GM21619 (cell line): ENCODE measurements at regions not wholly inside any gene's neighbourhood (a gene's known extent, or its start where the extent isn't known, plus 50 kb on each side); places are given as distances from the start of the nearest gene placed in this dataset.

Experiments used
- ATAC-seq: cut with Tn5 transposase; IDR thresholded peaks from one replicate; pipeline ENCODE4 v1.9.1; 2021; ENCODE audit not compliant: unreplicated experiment

DNA sequence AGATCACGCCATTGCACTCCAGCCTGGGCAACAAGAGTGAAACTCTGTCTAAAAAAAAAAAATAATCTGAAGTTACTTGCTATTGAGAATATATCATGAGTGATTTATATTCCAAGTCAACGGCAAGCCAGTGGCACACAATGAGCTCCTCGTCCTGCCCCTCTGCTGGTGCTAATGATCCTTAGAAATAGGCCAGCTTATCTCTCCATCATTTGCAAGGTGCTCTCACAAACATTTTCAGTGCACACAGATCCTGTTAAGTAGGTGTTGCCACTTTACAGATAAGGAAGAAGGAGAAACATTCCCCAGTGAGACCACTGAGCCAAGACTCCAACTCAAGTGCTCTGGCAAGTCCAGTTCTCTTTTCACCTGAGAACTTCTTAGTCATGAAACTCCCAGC is 91.3 kb upstream of the GPR45 start:
- ATAC-seq, result no peak

DNA sequence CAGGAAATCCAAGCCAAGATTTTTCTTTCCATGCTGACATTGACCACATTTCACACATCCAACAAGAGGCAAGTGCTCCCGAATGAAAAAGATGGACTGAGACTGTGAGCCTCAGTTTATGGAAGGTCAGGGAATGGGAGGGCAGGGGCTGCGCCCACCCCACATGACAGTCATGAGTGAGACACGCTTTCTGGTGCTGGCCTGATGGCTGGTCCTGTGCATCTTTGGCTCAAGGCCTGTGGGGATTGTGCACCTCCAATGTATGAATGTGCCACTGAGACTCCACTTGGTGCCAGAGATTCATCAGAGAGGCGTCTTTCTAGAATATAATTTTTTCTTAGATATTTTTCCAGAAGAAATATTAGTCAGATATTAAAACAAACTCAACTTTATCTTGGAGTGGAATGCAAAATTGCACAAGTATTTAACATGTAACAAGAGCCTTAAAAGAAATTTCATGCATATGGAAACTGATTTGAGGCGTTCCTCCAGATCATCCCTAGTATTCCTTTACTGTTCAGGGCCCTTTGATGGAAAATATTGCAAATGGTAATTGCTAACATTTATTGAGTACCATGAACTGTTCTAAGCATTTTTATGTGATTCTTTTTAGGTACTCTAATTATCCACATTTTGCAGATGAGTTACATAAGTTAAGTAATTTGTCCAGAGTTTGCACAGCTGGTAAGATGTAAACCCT is 87.3 kb upstream of the GPR45 start:
- no peak for ATAC-seq

DNA sequence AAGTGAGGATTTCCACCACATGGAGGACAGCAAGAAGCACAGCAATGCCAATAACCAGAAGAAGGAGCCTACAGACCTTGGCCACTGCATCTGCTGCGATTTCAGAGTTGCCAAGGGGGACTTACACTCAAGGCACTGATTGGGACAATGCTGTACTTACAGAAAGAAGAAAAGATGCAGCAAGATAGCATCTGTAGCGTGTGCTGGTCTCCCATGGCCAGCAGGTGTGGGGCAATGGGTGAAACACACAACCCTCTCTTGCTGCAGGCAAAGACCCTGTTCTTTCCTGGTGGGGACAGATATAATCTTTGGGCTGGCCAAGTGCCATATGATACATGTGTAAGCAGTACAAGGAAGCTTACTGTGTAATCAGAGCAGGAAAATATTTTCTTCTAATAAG is 85.4 kb upstream of the GPR45 start:
- ATAC-seq, result no peak

DNA sequence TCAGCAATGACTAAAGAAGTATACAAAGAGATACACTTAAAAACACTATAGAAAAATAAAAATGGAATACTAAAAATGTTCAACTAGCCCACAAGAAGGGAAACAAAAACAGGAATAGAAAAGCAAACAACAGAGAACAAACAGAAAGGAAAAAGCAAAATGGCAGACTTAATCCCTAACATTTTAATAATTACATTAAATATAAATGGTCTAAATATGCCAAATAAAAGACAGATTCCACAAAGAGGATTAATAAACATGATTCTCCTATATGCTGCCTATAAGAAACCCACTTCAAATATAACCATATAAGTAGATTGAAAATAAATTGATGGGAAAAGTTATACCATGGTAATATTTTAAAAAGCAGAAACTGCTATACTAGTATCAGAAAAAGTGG is 83.5 kb upstream of the GPR45 start:
- ATAC-seq, result no peak

DNA sequence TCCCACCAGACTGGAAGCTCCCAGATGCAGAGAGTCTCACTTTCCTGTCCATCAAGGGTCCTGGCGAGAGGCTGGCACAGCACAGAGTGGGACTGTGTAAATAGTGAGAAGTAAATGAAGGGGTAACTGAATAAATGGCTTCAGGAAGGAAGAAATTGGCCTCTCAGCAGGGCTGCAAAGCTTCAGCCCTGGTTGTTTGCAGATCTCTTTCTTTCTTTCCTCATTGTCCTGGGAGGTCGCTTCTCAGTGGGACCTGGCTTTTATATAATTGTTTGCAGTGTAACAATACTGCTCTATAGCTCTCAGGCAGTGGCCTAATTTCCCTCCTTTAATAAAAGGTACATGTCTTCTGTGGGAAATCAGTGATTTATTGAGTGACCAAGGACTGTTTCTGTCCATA is 74.9 kb upstream of the GPR45 start:
- no peak for ATAC-seq

DNA sequence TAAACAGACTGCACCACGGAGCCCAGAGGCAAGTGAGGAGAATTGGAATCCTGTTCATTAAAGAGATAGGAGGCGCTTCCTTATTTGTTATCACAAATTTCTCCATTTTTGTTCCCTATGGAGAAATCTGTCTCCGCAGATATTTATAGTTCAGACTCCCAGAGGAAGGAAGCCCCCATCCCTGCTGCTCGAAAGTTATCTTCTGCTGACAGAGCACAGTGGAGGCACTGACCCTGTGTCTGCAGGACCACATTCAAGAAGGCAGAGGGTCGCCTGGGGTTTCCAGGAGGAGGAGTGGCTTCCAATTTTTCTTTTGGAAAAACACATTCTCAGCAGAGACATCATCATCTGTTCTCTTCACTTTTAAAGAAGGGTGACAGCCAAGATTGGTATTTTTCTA is 73.0 kb upstream of the GPR45 start:
- ATAC-seq, result no peak

DNA sequence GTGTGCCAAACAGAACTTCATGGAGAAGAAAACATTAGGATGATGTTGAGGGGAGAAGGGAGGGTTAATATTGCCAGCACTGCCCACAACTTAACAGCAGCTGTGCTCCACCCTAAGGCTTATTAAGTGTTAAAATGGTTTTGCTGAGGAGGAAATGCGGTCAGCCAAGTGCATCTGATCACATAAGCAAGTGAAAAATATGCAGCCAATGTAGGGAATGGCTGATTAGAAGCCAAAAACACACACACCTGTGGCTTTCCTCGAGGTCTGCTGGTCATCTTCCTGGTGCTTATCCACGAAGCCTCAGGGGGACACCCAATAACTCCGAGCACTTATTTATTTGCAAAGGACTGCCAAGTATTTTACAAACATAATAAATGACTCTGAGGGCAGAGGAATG is 66.3 kb upstream of the GPR45 start:
- ATAC-seq, result no peak

DNA sequence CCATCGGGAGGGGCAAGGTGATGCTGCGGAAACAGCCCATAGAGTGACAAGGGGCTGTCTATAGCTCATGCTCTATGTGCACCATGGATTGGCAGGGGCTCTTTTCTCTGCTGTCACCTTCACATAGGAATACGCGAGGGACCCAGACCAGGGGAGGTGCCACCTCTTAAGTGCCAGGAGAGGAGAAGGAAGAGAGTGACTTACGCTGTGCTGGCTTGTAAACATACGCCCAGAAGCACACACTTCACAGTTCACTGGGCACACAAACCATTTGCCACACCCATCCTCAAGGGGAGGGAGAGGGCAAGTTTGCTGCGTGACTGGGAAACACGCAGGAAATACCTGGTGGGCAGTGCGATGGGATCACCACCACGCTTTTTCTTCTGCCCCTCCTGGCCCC is 65.1 kb upstream of the GPR45 start:
- no peak for ATAC-seq

DNA sequence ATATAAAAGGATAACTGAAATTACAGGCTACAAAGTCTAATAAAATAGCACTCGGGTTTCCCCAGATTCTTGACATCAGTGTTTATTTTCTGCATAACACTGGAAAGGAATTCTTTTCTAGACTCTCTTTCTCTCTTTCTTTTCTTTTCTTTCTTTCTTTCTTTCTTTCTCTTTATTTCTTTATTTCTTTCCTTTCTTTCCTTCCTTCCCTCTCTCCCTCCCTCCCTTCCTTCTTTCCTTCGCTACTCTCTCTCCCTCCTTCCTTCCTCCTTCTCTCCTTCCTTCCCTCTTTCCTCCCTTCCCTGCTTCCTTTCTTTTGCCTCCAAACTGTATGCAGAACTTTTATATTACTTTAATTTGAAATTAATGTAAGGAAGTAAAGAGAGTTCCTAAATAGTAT is 64.5 kb upstream of the GPR45 start:
- ATAC-seq, result no peak

DNA sequence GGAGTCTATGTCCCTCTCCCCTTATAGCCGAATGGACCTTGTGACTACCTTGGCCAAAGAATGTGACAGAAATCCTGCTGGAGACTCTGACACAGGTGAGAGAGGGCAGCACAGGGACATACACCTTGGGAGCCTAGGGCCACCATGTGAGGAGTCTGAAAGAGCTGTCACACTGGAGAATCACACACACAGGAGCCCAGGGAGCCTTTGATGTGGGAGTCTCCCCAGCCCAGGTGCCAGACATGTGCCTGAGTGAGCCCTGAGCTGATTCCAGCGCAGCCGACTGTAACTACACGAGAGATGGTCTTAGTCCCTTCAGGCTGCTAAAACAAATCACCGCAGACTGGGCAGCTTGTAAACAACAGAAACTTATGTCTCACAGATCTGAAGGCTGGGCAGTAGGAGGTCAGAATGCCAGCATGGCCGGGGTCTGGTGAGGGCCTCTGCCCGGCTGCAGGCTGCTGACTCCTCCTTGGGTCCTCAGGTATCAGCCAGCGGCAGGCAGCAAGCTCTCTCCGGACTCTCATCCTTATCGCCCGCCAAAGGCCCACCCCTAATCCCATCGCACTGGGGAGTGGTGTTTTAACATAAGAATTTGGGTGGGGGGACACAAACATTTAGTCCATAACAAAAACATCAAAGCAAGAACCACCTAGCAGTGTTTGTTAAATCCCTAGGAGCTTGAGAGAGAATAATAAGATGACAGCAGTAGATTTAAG is 63.8 kb upstream of the GPR45 start:
- no peak for ATAC-seq

DNA sequence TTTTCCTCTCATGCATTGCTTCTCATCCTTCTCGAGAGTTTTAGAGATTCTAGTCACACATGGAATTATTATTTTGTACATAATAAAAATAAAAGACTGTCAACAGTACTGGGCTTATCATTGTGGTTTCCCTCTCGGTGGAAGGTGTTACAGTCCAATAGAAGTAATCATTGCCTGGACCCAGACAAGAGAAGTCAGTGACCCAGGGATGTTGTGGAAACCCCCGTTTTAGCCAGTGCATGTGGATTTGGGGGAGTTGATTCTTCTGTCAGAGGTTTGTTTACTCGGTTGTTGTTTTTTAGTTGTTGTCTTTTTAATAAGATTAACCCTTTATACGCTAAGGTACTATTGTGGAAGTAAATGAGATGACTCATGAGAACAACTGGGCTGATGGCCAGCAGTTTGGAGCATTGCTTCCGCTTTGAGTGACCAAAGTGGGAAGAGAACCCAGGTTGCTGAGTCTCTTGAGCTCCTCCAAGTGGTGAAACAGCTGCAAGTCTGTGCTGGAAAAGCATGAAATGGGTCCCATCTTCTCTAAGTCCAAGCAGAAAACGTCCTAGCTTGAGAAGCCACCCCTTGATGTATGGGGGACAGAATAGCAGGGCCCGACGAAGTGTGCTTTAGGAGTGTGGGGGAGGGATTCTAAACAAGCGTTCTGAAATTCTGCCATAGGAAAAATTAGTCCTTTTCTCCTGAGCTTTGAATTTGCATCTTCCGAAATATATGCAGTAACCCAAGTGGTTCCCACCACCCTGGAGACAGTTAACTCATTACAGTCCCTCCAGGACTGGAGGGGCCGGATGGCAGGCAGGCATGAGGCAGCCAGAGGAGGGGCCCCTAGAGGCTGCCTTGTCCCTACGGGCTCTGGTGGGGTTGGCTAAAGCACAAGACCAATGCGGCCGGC is 61.8 kb upstream of the GPR45 start:
- no peak for ATAC-seq

DNA sequence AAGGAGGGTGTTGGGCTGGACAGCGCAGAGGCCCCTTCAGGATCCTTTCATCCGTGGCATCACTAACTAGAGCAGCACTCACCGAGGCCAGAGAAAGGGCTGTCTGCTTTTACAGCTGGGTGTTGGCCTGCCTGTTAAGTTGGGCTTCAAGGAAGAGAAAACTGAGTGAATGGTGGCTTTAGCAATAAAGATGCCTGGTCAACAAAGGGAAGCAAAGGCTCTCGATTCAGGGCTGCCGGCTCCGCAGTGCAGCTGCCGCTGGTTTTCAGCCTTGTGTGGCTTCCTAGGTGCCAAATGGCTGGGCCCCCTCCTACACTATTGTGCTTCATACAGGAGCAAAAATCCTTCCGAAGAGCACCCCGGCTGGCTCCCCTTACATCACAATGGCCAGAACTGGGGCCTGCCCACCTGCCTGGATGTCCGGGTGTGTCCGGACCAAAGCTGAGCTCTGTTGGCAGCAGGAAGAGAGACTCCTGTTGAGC is 61.0 kb upstream of the GPR45 start:
- ATAC-seq, result no peak

DNA sequence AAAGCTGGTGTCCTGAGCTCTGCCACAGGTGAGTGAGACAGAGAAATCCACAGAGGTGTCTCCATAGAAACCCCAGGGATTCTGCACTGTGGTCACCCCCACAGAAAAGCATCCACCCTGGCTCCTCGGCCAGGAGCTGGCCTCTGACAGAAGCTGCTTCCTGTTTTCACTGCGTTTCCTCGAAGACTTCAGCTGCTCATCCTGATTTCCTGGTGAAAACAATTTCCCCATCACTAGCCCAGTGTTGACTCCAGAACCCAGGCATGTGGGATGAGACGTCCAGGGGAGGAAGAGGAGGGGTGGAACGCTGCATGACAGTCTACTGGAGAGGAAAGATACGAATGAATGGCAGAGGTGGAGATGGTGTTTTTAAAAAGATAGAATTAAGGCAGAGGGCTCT is 60.3 kb upstream of the GPR45 start:
- no peak for ATAC-seq

DNA sequence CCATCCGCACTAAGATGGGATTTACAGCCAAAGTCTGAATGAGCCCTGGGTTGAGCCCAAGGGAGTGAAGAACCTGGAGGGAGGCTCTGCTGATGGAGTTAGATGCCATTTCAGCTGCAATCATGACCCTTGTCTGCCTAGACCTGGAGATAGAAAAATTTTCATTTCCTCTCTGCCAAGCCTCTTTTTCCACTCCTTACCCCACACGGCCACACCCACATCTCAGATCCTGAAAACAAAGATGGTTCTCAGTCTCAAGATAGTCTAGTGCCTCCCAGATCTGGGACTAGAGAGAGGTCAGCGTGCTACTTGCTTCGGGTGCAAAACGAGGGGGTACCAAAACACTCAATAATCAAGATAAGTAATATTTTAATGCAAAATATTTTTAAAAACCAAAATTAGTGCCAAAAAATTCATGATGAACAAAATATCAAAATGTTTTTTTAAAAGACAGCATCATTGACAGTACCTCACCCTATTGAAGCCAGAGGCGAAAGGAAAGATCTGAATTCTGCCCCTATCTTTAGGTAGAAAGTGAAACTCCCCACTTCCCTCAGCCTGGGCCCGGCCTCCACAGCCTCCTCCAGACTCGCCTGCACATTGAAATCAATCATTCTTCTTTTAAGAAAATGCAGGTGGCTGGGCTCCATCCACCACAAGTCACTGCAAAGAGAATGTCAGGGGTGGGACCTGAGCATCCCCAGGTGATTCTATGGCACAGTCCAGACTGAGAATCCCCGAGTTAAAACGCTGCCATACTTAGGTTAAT is 57.8 kb upstream of the GPR45 start:
- peak; percentile 56 for ATAC-seq

DNA sequence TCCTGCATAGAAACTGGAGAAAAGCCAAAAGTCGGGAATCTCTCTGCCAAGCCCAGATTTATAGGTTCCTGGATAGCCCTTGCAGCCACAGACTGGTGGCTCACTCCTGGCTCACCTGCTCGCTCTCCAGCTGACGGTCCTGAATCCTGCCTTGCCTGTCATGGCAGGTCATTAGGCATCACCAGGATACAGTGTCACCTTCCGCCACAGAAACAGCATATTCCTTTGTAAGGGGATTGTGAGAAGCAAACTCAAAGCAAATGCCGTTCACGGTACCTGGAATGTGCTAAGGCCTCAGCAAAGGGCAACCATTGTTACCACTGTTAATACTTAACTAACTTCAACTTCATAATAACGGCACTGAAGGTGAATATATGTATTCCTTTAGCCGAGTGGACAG is 57.1 kb upstream of the GPR45 start:
- ATAC-seq, result no peak

DNA sequence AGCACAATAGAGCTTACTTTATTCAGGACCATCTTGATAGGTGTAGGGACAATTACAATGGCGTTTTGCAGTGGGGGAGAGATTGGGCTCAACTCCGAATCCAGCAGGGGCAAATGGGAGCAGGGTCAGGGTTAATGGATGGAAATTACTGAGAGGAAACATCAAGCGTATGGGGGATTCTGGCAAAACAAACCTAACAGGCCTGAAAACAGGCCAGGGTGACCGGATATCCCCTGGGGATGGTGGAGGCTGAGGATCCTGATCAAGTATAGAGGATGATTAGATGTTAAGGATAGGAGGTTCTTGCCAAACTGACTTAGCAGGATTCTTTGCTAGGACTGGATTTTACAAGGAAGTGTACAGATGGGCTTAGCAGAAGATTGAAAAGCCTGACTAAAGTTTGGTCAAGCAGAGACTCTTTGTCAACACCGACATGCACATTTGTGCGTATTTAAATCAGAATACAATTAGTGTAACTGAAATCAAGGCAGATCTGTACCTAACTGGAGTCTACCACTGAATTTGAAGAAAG is 54.5 kb upstream of the GPR45 start:
- no peak for ATAC-seq

DNA sequence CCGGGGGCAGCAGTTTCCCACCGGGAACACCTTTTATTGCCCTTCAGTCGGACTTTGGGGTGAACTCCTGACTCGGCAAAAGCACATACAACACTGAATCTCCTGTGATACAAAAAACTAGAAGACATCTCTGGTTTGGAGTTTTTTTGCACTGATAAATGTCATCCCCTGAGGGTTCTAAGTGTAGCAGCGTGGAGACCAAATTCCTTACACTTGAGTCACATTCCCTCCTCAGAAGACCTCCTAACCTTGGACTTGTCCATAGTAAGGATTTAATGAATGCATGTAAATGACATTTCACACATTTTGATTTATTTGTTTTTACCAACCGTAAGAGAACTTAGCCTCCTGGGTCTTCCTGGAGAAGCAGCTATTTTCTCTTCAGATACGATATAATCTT is 54.0 kb upstream of the GPR45 start:
- ATAC-seq, result no peak

DNA sequence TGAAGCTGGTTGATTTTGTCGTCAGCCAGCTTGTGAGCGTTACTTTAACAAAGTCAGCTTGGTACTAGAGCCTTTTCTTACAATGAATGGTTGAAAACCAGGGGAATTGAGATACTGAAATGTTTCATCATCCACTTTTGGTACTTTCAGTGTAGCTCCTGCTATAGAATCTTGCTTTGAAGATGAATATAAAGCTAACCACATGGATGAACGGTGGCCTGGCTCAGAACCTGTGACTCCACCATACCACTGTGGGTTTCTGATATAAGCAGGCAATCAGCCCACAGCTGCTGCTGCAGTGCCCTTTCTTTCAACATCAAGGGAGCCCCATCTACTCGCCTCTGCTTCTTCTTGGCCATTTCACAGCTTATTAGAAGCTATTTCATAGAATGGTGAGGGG is 53.2 kb upstream of the GPR45 start:
- ATAC-seq, result peak; percentile 60
